ENCODE measurements at regions not wholly inside any gene's neighbourhood (a gene's known extent, or its start where the extent isn't known, plus 50 kb on each side); places are given as distances from the start of the nearest gene placed in this dataset.
"Not testable (repeated sequence)": the region's sequence is repeated elsewhere in the genome, so short reads cannot be mapped to it uniquely, and the experiment has no call there.

DNA sequence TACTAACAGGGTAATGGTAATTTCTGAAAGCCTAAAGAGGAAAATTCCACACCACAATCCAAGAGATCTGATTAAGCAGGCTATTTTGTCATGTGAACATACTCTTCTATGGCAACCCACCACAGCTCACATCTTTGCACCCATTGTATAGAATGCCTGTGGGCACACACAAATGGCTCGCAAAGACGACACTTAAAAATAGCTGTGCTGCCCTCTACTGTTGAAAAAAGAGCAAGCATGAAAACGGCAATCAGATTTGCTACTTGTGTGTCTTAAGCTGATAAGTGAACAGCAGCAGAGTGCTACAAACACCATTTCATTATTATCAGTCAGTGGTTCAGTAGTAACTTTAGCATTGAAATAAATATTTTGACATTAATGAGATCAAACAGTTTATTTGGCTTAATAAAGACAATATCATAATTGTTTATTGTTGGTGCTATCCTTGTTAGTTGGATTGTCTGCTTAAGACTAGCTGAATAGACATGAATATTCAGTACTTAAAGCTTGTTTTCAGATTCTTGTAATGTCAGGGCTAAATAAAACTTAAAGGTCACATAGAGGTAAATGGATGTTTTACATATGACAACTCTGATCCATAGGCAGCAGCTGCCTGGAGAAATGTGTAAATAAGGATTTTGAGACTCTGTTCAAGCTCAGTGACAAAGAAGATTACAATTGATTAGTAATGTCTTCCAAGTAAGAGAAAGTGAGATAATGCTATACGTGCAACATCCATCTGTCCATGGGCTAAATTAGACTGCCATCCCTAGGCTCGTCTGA is 199.1 kb downstream of the LRRN1 start:
- POLR2A ChIA-PET = no interaction called here
- DNase-seq (ENCODE audit: extremely low spot score) = peak; percentile 24
- CTCF ChIA-PET = interaction anchor here (0.6 to 4.3 kb wide), 33 partner anchors 8 to 897 kb away, joined by 3 to 104 read pairs (median 4); no protein-coding TSS in a partner anchor
- TF ChIP-seq, protein P1, sequence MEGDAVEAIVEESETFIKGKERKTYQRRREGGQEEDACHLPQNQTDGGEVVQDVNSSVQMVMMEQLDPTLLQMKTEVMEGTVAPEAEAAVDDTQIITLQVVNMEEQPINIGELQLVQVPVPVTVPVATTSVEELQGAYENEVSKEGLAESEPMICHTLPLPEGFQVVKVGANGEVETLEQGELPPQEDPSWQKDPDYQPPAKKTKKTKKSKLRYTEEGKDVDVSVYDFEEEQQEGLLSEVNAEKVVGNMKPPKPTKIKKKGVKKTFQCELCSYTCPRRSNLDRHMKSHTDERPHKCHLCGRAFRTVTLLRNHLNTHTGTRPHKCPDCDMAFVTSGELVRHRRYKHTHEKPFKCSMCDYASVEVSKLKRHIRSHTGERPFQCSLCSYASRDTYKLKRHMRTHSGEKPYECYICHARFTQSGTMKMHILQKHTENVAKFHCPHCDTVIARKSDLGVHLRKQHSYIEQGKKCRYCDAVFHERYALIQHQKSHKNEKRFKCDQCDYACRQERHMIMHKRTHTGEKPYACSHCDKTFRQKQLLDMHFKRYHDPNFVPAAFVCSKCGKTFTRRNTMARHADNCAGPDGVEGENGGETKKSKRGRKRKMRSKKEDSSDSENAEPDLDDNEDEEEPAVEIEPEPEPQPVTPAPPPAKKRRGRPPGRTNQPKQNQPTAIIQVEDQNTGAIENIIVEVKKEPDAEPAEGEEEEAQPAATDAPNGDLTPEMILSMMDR (IDR thresholded peaks at IDR 0.05; ENCODE audit: control extremely low read depth, extremely low read depth, low read depth, missing control alignments) = peak; percentile 67

DNA sequence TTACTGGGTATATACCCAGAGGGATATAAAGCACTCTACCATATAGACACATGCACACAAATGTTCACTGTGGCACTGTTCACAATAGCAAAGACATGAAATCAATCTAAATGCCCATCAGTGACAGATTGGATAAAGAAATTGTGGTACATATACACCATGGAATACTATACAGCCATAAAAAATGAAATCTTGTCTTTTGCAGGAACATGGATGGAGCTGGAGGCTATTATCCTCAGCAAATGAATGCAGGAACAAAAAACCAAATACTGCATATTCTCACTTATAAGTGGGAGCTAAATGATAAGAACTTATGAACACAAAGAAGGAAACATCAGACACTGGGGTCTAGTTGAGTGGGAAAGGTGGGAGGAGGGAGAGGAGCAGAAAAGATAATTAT is 200.1 kb downstream of the LRRN1 start:
- CTCF ChIA-PET = interaction anchor here (0.6 to 4.3 kb wide), 2 partner anchors 292 to 799 kb away, joined by 3 to 104 read pairs; no protein-coding TSS in a partner anchor

DNA sequence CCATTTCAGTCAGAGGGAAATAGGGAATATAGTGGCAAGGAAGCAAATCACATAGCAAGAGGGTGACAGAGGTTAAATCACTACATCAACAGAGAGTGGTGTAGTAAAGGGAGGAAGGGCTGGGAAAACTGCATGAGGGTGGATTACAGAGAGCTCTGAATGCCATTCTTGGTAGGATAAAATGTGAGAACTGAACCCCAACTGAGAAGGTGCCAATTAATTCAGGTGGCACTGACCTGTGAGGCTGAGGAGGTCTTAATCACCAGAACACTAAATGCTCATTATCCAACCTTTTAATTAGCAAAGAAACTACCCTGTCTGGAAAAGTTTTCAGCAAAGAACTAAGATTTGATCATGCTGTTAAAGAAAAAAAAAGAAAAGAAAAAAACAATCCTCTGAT is 202.7 kb downstream of the LRRN1 start:
- no peak for DNase-seq (ENCODE audit: extremely low spot score)
- ChIA-PET CTCF (interaction anchor here (2.1 kb wide), 1 partner anchor 801 kb away, joined by 9 read pairs; no protein-coding TSS in a partner anchor), POLR2A (no interaction called here)
- TF ChIP-seq, protein P1 (IDR thresholded peaks at IDR 0.05; ENCODE audit: control extremely low read depth, extremely low read depth, low read depth, missing control alignments) = no peak

More for the DNA sequence above, 200.1 kb downstream of the LRRN1 start:
- POLR2A ChIA-PET; DNase-seq (ENCODE audit: extremely low spot score): not testable (repeated sequence)

DNA sequence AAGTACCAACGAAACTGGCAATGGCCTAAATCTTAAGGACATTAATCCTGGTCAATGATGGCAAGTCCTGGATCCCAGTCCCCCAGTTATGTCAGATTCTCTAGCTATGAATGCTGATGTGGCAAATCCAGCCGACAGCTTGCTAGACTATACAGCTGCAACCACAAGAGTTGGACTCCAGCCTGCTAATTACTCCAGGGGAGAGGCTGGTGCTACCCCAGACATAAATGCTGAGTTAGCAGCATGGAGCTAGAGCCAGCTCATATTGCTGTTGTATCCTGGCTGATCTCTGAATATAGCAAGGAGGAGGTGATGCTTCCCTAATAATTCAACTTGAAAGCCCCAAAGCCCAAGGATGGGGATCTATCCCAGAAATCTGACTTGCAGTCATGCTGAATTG is 207.1 kb downstream of the LRRN1 start:
- POLR2A ChIA-PET = no interaction called here
- CTCF ChIA-PET = interaction anchor here (1.1 to 1.2 kb wide), 3 partner anchors 8 to 806 kb away, joined by 3 to 4 read pairs (median 4); no protein-coding TSS in a partner anchor
- DNase-seq (ENCODE audit: extremely low spot score) = no peak
- TF ChIP-seq, protein P1 (IDR thresholded peaks at IDR 0.05; ENCODE audit: control extremely low read depth, extremely low read depth, low read depth, missing control alignments) = no peak

DNA sequence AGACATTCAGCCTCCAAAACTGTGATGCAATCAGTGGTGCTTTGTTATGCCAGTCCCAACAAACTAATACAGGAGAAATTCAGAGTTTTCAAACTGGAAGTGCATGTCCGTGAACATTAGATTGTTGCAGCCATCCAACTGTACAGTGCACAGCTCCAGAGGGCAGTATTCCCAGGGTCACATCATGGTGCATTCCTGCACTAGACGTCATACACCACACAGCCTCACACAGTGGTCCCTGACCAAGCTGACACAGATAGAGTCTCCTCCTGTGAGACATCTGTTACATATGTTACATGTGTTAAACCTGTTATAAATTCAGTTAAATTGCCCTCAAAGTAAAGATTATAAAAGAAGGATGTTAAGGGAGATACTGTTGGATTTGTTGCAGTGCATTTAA is 209.0 kb downstream of the LRRN1 start:
- CTCF ChIA-PET = interaction anchor here (5.0 kb wide), 1 partner anchor 11 kb away, joined by 35 read pairs; no protein-coding TSS in a partner anchor
- DNase-seq (ENCODE audit: extremely low spot score) = no peak
- POLR2A ChIA-PET = no interaction called here
- TF ChIP-seq, protein P1 (IDR thresholded peaks at IDR 0.05; ENCODE audit: control extremely low read depth, extremely low read depth, low read depth, missing control alignments) = no peak

DNA sequence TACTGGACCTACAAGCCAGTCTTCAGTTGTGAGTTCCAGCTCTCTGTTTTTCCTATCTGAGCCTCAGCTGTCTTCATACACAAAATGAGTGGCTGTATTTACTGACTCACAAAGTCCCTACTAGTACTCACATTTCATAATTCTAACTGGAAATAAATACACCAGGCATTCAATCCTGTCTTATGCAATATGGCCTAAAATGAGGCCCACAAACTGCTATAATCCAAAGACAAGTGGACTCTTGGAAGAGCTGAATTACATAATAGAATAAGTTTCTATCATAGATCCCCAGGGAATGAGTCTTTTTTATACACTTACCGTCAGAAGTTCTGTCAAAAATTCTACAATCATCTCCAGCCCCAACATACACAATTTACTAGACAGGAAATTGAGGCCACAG is 211.9 kb downstream of the LRRN1 start:
- CTCF ChIA-PET = interaction anchor here (1.5 to 5.0 kb wide), 2 partner anchors 10 to 14 kb away, joined by 3 to 35 read pairs; no protein-coding TSS in a partner anchor
- POLR2A ChIA-PET = no interaction called here
- TF ChIP-seq, protein P1 (IDR thresholded peaks at IDR 0.05; ENCODE audit: control extremely low read depth, extremely low read depth, low read depth, missing control alignments) = no peak
- no peak for DNase-seq (ENCODE audit: extremely low spot score)

DNA sequence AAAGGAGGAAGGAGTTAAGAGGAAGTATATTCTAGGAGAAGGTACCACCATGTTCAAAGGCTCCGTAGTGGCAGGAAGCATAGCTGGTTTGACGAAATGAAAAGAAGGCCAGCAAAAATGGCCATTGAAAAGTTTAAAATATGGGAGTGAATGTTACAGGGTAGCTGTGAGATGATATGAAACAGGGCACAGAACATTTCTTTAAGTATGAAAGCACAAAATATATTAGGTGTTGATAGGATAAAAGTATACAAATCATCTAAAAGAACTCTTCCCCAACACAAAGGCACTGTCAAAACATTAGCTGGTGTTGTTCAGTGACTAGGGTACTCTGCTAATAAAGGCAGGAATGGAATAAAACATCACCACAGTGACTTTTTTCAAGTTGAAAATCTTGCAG is 216.2 kb downstream of the LRRN1 start:
- DNase-seq (ENCODE audit: extremely low spot score) = no peak
- TF ChIP-seq, protein P1 (IDR thresholded peaks at IDR 0.05; ENCODE audit: control extremely low read depth, extremely low read depth, low read depth, missing control alignments) = no peak
- ChIA-PET CTCF (interaction anchor here (1.3 to 2.7 kb wide), 2 partner anchors 10 to 17 kb away, joined by 3 to 12 read pairs; no protein-coding TSS in a partner anchor), POLR2A (no interaction called here)
